Lower lobe of right lung (tissue), 2 donors: ENCODE measurements at regions not wholly inside any gene's neighbourhood (a gene's known extent, or its start where the extent isn't known, plus 50 kb on each side); places are given as distances from the start of the nearest gene placed in this dataset.

Source experiments
- ATAC-seq, 2 donors: fragments of 200-7000 bp; cut with Tn5 transposase; one replicate each; pipeline ENCODE4 v1.9.1; 2020 to 2022; ENCODE audit warnings: mild to moderate bottlenecking in 2 of 2, moderate library complexity in 2 of 2
- DNase-seq: peaks from one replicate; pipeline ENCODE4 v3.0.0-alpha.2; 2020
- H3K27ac ChIP-seq: fragments of 200-600 bp; one replicate; pipeline ENCODE4 v1.8.0; 2022
- H3K27me3 ChIP-seq: fragments of 200-600 bp; one replicate; pipeline ENCODE4 v1.8.0; 2022; ENCODE audit warnings: low read depth
- H3K36me3 ChIP-seq: fragments of 200-600 bp; one replicate; pipeline ENCODE4 v1.8.0; 2022; ENCODE audit warnings: mild to moderate bottlenecking
- H3K4me1 ChIP-seq: fragments of 200-600 bp; one replicate; pipeline ENCODE4 v1.8.0; 2022
- H3K4me3 ChIP-seq: fragments of 200-600 bp; one replicate; pipeline ENCODE4 v1.8.0; 2022; ENCODE audit warnings: mild to moderate bottlenecking
- H3K9me3 ChIP-seq: fragments of 200-600 bp; one replicate; pipeline ENCODE4 v1.8.0; 2022
- CTCF ChIP-seq: fragments of 200-600 bp; IDR thresholded peaks from one replicate; pipeline ENCODE4 v1.8.0; 2022; ENCODE audit warnings: antibody characterized with exemption, mild to moderate bottlenecking
- intact Hi-C: fragments of 100-400 bp; cut with DNase I; formaldehyde crosslinking; loops from one replicate; pipeline ENCODE4 v1.11.0; 2022
- donor health status: DM: no; HTN: yes; CAD: no; lungs with severe emphysema.

- H3K36me3 ChIP-seq: no peaks in the 10 kb centered on the region
- peaks cover 13% of the 10 kb centered on the region for H3K4me1 ChIP-seq
- H3K4me3 ChIP-seq: no peak overlapping the region
- H3K27ac ChIP-seq: peak overlapping the region; percentile 47
- ATAC-seq (peak; percentile 93 to 94), DNase-seq (peak; percentile 52)
- H3K9me3 ChIP-seq: no peaks in the 10 kb centered on the region
- H3K27me3 ChIP-seq: no peaks in the 10 kb centered on the region
- TF ChIP-seq CTCF: no peak
- intact Hi-C loops: no loop called here
Measured at GRCh38 chr1:177585302-177586220, 384.3 kb downstream of the SEC16B start.

GRCh38 chr1:177573901-177574300 lies 396.0 kb downstream of the SEC16B start:
- Histone ChIP-seq H3K4me3 (no peak overlapping the region), H3K4me1 (no peaks in the 10 kb centered on the region), H3K36me3 (no peaks in the 10 kb centered on the region), H3K27me3 (no peaks in the 10 kb centered on the region), H3K27ac (no peak overlapping the region), H3K9me3 (no peaks in the 10 kb centered on the region)
- no peak for ATAC-seq
- intact Hi-C loops: no loop called here
- TF ChIP-seq CTCF: no peak
- DNase-seq: no peak

- intact Hi-C loops: no loop called here
- ATAC-seq (no peak), DNase-seq (no peak)
Measured at GRCh38 chr1:177571485-177572076, 398.3 kb downstream of the SEC16B start.

GRCh38 chr1:177571076-177571475 lies 398.8 kb downstream of the SEC16B start:
- H3K9me3 ChIP-seq: no peaks in the 10 kb centered on the region
- no peaks in the 10 kb centered on the region for H3K36me3 ChIP-seq
- no peaks in the 10 kb centered on the region for H3K27me3 ChIP-seq
- DNase-seq: no peak
- intact Hi-C loops: no loop called here
- no peak overlapping the region for H3K4me3 ChIP-seq
- H3K4me1 ChIP-seq: no peaks in the 10 kb centered on the region
- ATAC-seq: no peak
- H3K27ac ChIP-seq: no peak overlapping the region
- TF ChIP-seq CTCF: no peak

More at GRCh38 chr1:177571485-177572076, 398.3 kb downstream of the SEC16B start:
- H3K9me3 ChIP-seq: no peaks in the 10 kb centered on the region
- H3K4me3 ChIP-seq: no peak overlapping the region
- H3K4me1 ChIP-seq: no peaks in the 10 kb centered on the region
- H3K27ac ChIP-seq: no peak overlapping the region
- H3K27me3 ChIP-seq: no peaks in the 10 kb centered on the region
- TF ChIP-seq CTCF: no peak
- no peaks in the 10 kb centered on the region for H3K36me3 ChIP-seq

GRCh38 chr1:177569476-177569875 lies 398.7 kb downstream of the BRINP2 start:
- Histone ChIP-seq H3K9me3 (no peaks in the 10 kb centered on the region), H3K27me3 (no peaks in the 10 kb centered on the region), H3K36me3 (no peaks in the 10 kb centered on the region), H3K4me1 (no peaks in the 10 kb centered on the region), H3K27ac (no peak overlapping the region), H3K4me3 (no peak overlapping the region)
- intact Hi-C loops: no loop called here
- no peak for DNase-seq
- TF ChIP-seq CTCF: no peak
- no peak for ATAC-seq
